Right ventricle myocardium inferior (tissue), 1 donor: ENCODE measurements at regions not wholly inside any gene's neighbourhood (a gene's known extent, or its start where the extent isn't known, plus 50 kb on each side); places are given as distances from the start of the nearest gene placed in this dataset.

ENCODE experiments used
- ATAC-seq: fragments of 200-7000 bp; cut with Tn5 transposase; one replicate; pipeline ENCODE4 v1.9.1; 2020; ENCODE audit warnings: mild to moderate bottlenecking, moderate library complexity
- DNase-seq: peaks from one replicate; pipeline ENCODE4 v3.0.0; 2021; ENCODE audit errors: missing footprints
- intact Hi-C: fragments of 100-400 bp; cut with DNase I; formaldehyde crosslinking; loops from one replicate; pipeline ENCODE4 v1.11.0; 2022
- donor health status: DM: no; HTN: yes; CAD: no; lungs with severe emphysema.

GRCh38 chr11:15509082-15509481 lies 394.4 kb downstream of the INSC start:
- intact Hi-C loops, result no loop called here
- DNase-seq (no peak), ATAC-seq (no peak)

GRCh38 chr11:15519124-15519791 lies 404.5 kb downstream of the INSC start:
- ATAC-seq, result no peak
- DNase-seq, result no peak
- intact Hi-C loops, result no loop called here

DNA sequence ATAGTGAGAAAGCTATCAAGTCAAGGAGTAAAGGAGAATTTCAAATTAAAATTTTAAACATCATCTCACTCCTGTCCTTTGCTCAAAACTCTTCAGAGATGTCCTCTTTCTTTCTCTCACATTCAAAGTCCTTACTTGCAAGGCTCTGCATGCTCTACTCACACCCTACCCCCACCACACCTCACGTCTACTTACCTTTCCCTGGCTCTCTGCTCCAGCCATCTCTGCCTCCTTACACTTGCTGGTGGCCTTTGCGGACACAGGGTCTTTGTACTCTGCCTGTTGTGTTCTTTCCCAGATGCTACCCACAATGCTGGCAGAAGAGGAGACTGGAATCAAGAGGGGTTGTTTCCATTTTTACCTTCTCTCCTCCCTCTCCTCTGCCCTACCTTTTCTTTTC lies 405.2 kb downstream of the INSC start:
- DNase-seq (no peak), ATAC-seq (no peak)
- intact Hi-C loops, result no loop called here

- intact Hi-C loops, result no loop called here
- ATAC-seq (no peak), DNase-seq (no peak)
Observed at GRCh38 chr11:15523543-15523942, 408.8 kb downstream of the INSC start.

DNA sequence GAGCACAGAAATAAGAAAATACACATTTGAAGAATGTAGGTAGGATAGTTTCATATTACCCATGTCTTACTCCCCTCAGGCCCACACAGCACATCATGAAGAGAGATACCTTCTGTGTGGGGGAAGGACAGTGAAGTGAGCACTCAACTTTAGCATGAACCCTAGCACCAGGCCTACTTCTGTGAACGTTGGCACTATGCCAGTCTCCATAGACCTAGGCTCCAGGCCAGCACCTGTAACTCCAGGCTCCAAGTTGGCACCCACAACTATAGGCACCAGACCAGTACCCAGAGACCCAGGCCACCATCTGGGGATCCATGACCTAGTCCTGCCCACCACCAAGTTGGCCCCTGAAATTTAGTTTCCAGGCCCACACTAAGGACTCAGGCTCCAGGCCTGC lies 410.9 kb downstream of the INSC start:
- ATAC-seq (no peak), DNase-seq (no peak)
- intact Hi-C loops, result no loop called here

- ATAC-seq (no peak), DNase-seq (no peak)
- intact Hi-C loops, result no loop called here
Observed at GRCh38 chr11:15526032-15526431, 411.3 kb downstream of the INSC start.

DNA sequence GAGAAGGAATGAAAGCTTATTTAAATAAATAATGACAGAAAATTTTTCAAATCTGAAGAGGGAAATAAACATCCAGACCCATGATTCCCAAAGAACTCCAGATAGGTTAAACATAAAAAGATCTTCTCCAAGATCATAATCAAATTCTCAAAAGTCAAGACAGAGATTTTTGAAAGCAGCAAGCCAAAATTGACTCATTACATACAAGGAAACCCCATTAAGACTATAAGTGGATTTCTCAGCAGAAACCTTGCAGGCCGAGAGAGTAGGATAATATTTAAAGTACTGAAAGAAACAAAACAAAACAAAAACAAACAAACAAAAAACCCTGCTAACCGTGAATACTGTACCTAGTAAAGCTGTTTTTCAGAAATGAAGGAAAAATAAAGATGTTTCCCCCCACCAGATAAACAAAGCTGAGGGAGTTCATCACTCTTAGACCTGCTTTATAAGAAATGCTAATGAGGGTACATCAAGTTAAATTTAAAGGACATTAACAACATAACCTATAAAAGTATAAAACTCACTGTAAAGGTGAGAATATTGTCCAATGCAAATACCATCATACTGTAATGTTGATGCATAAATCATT lies 412.2 kb downstream of the INSC start:
- DNase-seq, result no peak
- intact Hi-C loops, result no loop called here
- no peak for ATAC-seq

- DNase-seq (no peak), ATAC-seq (no peak)
- intact Hi-C loops, result no loop called here
Observed at GRCh38 chr11:15532432-15532831, 417.7 kb downstream of the INSC start.

- ATAC-seq (no peak), DNase-seq (no peak)
- intact Hi-C loops, result no loop called here
Observed at GRCh38 chr11:15534266-15534665, 419.5 kb downstream of the INSC start.

- intact Hi-C loops, result no loop called here
- no peak for DNase-seq
- ATAC-seq, result no peak
Observed at GRCh38 chr11:15535414-15535813, 420.7 kb downstream of the INSC start.

- DNase-seq, result no peak
- no peak for ATAC-seq
- intact Hi-C loops, result no loop called here
Observed at GRCh38 chr11:15536438-15536837, 421.7 kb downstream of the INSC start.

- no peak for ATAC-seq
- DNase-seq, result no peak
- intact Hi-C loops, result no loop called here
Observed at GRCh38 chr11:15539645-15540044, 424.9 kb downstream of the INSC start.

GRCh38 chr11:15541079-15541478 lies 426.4 kb downstream of the INSC start:
- intact Hi-C loops, result no loop called here
- no peak for DNase-seq
- no peak for ATAC-seq

GRCh38 chr11:15544353-15544752 lies 429.6 kb downstream of the INSC start:
- intact Hi-C loops, result no loop called here
- DNase-seq (no peak), ATAC-seq (no peak)

- DNase-seq, result no peak
- ATAC-seq, result no peak
- intact Hi-C loops, result no loop called here
Observed at GRCh38 chr11:15547685-15548084, 433.0 kb downstream of the INSC start.

DNA sequence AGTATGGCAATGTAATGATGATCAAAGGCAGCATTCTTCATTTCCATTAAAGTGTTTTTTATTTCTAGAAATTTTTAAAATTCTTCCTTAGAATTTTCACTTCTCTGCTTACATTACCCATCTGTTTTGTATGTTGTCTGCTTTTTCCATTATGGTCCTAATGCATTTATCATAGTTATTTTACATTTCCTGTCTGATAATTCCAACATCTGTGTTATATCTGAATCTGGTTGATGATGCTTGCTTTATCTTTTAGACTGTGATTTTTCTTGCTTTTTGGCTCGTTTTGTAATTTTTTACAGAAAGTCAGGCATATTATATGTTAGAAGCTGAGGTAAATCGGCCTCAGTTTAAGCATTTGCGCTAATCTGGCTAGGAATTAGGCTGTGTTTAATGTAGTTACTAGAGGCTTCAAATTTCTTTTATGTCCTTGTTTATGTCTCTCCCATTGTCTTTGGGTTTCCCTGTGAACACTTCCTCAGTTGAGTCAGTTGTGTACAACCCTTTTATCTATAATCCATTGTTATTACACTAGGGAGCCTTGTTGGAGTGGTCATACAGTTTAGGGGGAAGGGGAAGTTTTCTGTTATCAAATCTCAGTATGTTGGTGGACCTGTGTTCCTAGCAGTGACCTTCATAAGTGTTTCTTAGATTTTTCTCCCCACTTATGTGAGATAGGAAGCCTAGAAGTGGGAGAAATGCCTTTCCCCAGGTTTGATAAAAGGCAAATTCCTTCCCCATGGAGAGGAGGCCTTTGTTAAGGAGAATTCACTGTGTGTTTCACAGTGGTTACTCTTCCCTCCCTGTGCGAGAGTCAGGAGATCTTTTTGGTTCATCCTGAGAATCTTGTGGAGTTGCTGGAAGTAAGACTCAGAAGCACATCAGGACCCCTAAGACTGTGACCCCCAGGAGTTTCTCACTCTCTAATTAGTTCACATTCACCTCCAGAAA lies 437.5 kb downstream of the INSC start:
- ATAC-seq, result no peak
- intact Hi-C loops, result no loop called here
- no peak for DNase-seq

GRCh38 chr11:15555161-15555560 lies 440.4 kb downstream of the INSC start:
- ATAC-seq (no peak), DNase-seq (no peak)
- intact Hi-C loops, result no loop called here

DNA sequence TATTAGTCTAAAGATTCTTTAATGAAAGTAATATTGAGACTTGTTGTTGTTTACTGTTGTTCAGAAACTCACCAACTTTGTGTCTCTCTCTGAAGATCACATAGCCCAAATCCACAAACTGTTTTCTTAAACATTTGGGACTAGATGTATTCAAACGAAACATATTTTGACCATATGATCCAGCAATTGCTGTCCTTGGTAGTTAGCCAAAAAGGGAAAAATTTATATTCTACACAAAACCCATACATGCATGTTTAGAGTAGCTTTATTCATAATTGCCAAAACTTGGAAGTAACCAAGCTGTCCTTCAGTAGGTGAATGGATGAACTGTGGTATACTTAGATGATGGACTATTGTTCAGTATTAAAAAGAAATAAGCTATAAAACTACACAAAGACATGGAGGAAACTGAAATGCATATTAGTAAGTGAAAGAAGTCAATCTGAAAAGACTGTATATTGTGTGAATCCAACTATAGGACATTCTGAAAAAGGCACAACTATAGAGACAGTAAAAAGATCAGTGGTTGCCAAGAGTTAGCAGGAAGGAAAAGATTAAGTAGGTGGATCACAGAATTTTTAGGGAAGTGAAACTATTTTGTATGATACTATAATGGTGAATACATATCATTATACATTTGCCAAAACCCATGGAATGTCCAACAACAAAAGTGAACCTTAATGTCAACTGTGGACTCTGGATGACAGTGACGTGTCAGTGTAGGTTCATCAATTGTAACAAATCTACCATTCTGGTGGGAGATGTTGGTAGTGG lies 442.9 kb downstream of the INSC start:
- ATAC-seq (no peak), DNase-seq (no peak)
- intact Hi-C loops, result no loop called here

- intact Hi-C loops, result no loop called here
- no peak for DNase-seq
- no peak for ATAC-seq
Observed at GRCh38 chr11:15558513-15559181, 443.9 kb downstream of the INSC start.
